Peyer's patch (tissue), 4 donors: ENCODE measurements at regions not wholly inside any gene's neighbourhood (a gene's known extent, or its start where the extent isn't known, plus 50 kb on each side); places are given as distances from the start of the nearest gene placed in this dataset.

Experiments
- DNase-seq, 3 donors: peaks; one replicate each; pipeline ENCODE4 v3.0.0-alpha.2; 2017 to 2019
- H3K27ac ChIP-seq, 4 donors: fragments of 200-600 bp; sonication (generic); one replicate each; pipeline ENCODE4 v1.5.1; 2016 to 2019
- H3K27me3 ChIP-seq, 2 donors: fragments of 200-600 bp; sonication (generic); one replicate each; pipeline ENCODE4 v1.5.1; 2019
- H3K36me3 ChIP-seq, 3 donors: fragments of 200-600 bp; sonication (generic); one replicate each; pipeline ENCODE4 v1.5.1; 2016 to 2019
- H3K4me1 ChIP-seq, 4 donors: fragments of 200-600 bp; sonication (generic); one replicate each; pipeline ENCODE4 v1.5.1; 2016 to 2019
- H3K4me3 ChIP-seq, 4 donors: fragments of 200-600 bp; sonication (generic); 1 replicate in 3 of 4; 2 replicates in 1 of 4; pipeline ENCODE4 v1.5.1; 2016 to 2019; ENCODE audit warnings: mild to moderate bottlenecking in 1 of 4
- H3K9me3 ChIP-seq, 4 donors: fragments of 200-600 bp; sonication (generic); one replicate each; pipeline ENCODE4 v1.5.1; 2016 to 2019; ENCODE audit warnings: mild to moderate bottlenecking in 1 of 4
- CTCF ChIP-seq, 6 experiments: fragments of 450-650 bp in 4 of 6; fragments of 200-600 bp in 2 of 6; sonication (generic) in 1 of 6; IDR thresholded peaks; one replicate each; pipeline ENCODE4 v1.5.1; 2017 to 2019; ENCODE audit warnings: antibody characterized with exemption in 6 of 6, mild to moderate bottlenecking in 3 of 6, moderate library complexity in 1 of 6
- POLR2A ChIP-seq, 2 donors: fragments of 450-650 bp; IDR thresholded peaks; one replicate each; pipeline ENCODE4 v1.5.1; 2017; ENCODE audit warnings: antibody characterized with exemption in 2 of 2, mild to moderate bottlenecking in 2 of 2, moderate library complexity in 2 of 2

- H3K27me3 ChIP-seq = no peaks in the 10 kb centered on the region
- H3K36me3 ChIP-seq = no peaks in the 10 kb centered on the region
- H3K4me3 ChIP-seq = no peak overlapping the region
- no peak for DNase-seq
- TF ChIP-seq CTCF (IDR thresholded peaks at IDR 0.05) = no peak
- TF ChIP-seq POLR2A (IDR thresholded peaks at IDR 0.05) = no peak
- peaks cover 0 to 6% (median 0%) of the 10 kb centered on the region in 4 donors for H3K4me1 ChIP-seq
- no peaks in the 10 kb centered on the region for H3K9me3 ChIP-seq
- no peak overlapping the region for H3K27ac ChIP-seq
These were observed 439.8 kb upstream of the ZMIZ1 start for GRCh38 chr10:78628976-78629375.

- H3K4me1 ChIP-seq = no peaks in the 10 kb centered on the region
- no peak overlapping the region for H3K27ac ChIP-seq
- no peak overlapping the region for H3K4me3 ChIP-seq
- TF ChIP-seq CTCF (IDR thresholded peaks at IDR 0.05) (no peak), POLR2A (IDR thresholded peaks at IDR 0.05) (no peak)
- no peaks in the 10 kb centered on the region for H3K27me3 ChIP-seq
- DNase-seq = no peak
- no peaks in the 10 kb centered on the region for H3K36me3 ChIP-seq
- no peaks in the 10 kb centered on the region for H3K9me3 ChIP-seq
These were observed 439.0 kb upstream of the ZMIZ1 start for GRCh38 chr10:78629773-78630172.

GRCh38 chr10:78630944-78631838 is 437.6 kb upstream of the ZMIZ1 start:
- Histone ChIP-seq H3K4me3 (no peak overlapping the region), H3K4me1 (no peaks in the 10 kb centered on the region), H3K27ac (no peak overlapping the region), H3K36me3 (no peaks in the 10 kb centered on the region), H3K9me3 (no peaks in the 10 kb centered on the region), H3K27me3 (no peaks in the 10 kb centered on the region)
- no peak for DNase-seq
- no peak for TF ChIP-seq POLR2A (IDR thresholded peaks at IDR 0.05)
- no peak for TF ChIP-seq CTCF (IDR thresholded peaks at IDR 0.05)

- H3K27ac ChIP-seq = no peak overlapping the region
- H3K4me1 ChIP-seq = no peaks in the 10 kb centered on the region
- no peak overlapping the region for H3K4me3 ChIP-seq
- H3K27me3 ChIP-seq = no peaks in the 10 kb centered on the region
- H3K36me3 ChIP-seq = no peaks in the 10 kb centered on the region
- H3K9me3 ChIP-seq = no peaks in the 10 kb centered on the region
- no peak for TF ChIP-seq POLR2A (IDR thresholded peaks at IDR 0.05)
- no peak for TF ChIP-seq CTCF (IDR thresholded peaks at IDR 0.05)
- no peak for DNase-seq
These were observed 434.4 kb upstream of the ZMIZ1 start for GRCh38 chr10:78634389-78634815.

- TF ChIP-seq CTCF (IDR thresholded peaks at IDR 0.05) = no peak
- TF ChIP-seq POLR2A (IDR thresholded peaks at IDR 0.05) = no peak
- DNase-seq = no peak
- Histone ChIP-seq H3K4me1 (no peaks in the 10 kb centered on the region), H3K4me3 (no peak overlapping the region), H3K27ac (no peak overlapping the region), H3K9me3 (no peaks in the 10 kb centered on the region), H3K27me3 (no peaks in the 10 kb centered on the region), H3K36me3 (no peaks in the 10 kb centered on the region)
These were observed 433.9 kb upstream of the ZMIZ1 start for GRCh38 chr10:78634835-78635234.
